Testis (tissue), 2 donors: ENCODE measurements at regions not wholly inside any gene's neighbourhood (a gene's known extent, or its start where the extent isn't known, plus 50 kb on each side); places are given as distances from the start of the nearest gene placed in this dataset.

Source experiments
- CTCF ChIP-seq, 3 experiments: fragments of 450-650 bp in 2 of 3; fragments of 200-600 bp in 1 of 3; sonication (generic) in 1 of 3; IDR thresholded peaks; one replicate each; pipeline ENCODE4 v1.5.1; 2016 to 2019; ENCODE audit warnings: antibody characterized with exemption in 3 of 3, mild to moderate bottlenecking in 2 of 3, moderate library complexity in 1 of 3
- POLR2A ChIP-seq: fragments of 450-650 bp; IDR thresholded peaks from one replicate; pipeline ENCODE4 v1.6.1; 2017; ENCODE audit warnings: antibody characterized with exemption, mild to moderate bottlenecking, moderate library complexity

- TF ChIP-seq POLR2A (no peak), CTCF (IDR thresholded peaks at IDR 0.05) (no peak)
Observed at GRCh38 chr3:106006571-106006970, 137.8 kb upstream of the CBLB start.
